ENCODE measurements at regions not wholly inside any gene's neighbourhood (a gene's known extent, or its start where the extent isn't known, plus 50 kb on each side); places are given as distances from the start of the nearest gene placed in this dataset.

DNA sequence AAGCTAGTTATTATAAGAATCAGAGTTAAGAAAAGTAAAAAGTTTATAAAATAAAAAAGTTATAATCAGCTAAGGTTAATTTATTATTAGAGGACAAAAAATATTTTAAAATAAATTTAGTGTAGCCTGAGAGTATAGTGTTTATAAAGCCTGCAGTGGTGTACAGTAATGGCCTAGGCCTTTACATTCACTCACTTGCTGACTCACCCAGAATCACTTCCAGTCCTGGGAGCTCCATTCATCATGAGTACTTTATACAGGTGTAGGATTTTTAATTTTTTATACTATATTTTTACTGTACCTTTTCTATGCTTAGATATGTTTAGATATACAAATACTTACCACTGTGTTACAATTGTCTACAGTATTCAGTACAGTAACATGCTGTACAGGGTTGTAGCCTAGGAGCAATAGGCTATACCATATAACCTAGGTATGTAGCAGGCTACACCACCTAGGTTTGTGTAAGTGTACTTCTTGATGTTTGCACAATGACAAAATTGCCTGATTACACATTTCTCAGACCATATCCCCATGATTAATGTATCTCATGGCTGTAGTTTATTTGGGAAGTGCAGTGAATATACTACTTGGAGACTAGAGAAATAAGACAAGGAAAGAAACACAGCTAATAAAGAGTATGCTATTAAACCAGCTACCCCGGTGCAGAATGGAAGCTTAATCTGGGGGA, 101.9 kb upstream of the GALNT15 start:
- TF ChIP-seq POLR2A (IDR thresholded peaks at IDR 0.05): no peak
- TF ChIP-seq, protein P1, sequence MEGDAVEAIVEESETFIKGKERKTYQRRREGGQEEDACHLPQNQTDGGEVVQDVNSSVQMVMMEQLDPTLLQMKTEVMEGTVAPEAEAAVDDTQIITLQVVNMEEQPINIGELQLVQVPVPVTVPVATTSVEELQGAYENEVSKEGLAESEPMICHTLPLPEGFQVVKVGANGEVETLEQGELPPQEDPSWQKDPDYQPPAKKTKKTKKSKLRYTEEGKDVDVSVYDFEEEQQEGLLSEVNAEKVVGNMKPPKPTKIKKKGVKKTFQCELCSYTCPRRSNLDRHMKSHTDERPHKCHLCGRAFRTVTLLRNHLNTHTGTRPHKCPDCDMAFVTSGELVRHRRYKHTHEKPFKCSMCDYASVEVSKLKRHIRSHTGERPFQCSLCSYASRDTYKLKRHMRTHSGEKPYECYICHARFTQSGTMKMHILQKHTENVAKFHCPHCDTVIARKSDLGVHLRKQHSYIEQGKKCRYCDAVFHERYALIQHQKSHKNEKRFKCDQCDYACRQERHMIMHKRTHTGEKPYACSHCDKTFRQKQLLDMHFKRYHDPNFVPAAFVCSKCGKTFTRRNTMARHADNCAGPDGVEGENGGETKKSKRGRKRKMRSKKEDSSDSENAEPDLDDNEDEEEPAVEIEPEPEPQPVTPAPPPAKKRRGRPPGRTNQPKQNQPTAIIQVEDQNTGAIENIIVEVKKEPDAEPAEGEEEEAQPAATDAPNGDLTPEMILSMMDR (IDR thresholded peaks at IDR 0.05): no peak
- TF ChIP-seq POLR2AphosphoS5 (IDR thresholded peaks at IDR 0.05): no peak

Data from prostate gland (tissue), 2 donors.